Activated naive CD8-positive, alpha-beta T cell treated with anti-CD3 and anti-CD28 coated beads, Interleukin-2, amount 10 ng/mL, durations not matched to agents 7 days and 5 days (primary cell): ENCODE measurements at regions not wholly inside any gene's neighbourhood (a gene's known extent, or its start where the extent isn't known, plus 50 kb on each side); places are given as distances from the start of the nearest gene placed in this dataset.

ENCODE experiments used
- ATAC-seq: fragments of 150-1000 bp; cut with Tn5 transposase; one replicate; pipeline ENCODE4 v1.10.0; 2021; ENCODE audit warnings: low read depth, moderate library complexity
- POLR2A ChIA-PET: fragments of 350-600 bp; sonication (Branson Sonifier 250); formaldehyde crosslinking; loops from one replicate; lab custom pipeline; 2021; ENCODE audit warnings: antibody characterized with exemption; lab: Charles Lee
- DNase-seq: peaks from one replicate; pipeline ENCODE4 v3.0.0; 2021
- H3K27ac Mint-ChIP-seq: one replicate; pipeline ENCODE4 v1.8.0; 2022; ENCODE audit warnings: mild to moderate bottlenecking, mixed read lengths
- H3K27me3 Mint-ChIP-seq: one replicate; pipeline ENCODE4 v1.8.0; 2022; ENCODE audit warnings: mild to moderate bottlenecking, moderate library complexity, mixed read lengths
- H3K36me3 Mint-ChIP-seq: one replicate; pipeline ENCODE4 v1.8.0; 2021; ENCODE audit warnings: mild to moderate bottlenecking, mixed read lengths
- H3K4me1 Mint-ChIP-seq: one replicate; pipeline ENCODE4 v1.8.0; 2021; ENCODE audit warnings: mixed read lengths
- H3K4me3 Mint-ChIP-seq: one replicate; pipeline ENCODE4 v1.8.0; 2022; ENCODE audit warnings: mild to moderate bottlenecking, moderate library complexity, mixed read lengths
- H3K9me3 Mint-ChIP-seq: one replicate; pipeline ENCODE4 v1.8.0; 2021; ENCODE audit warnings: mixed read lengths

- no peaks in the 10 kb centered on the region for H3K27me3 Mint-ChIP-seq
- H3K9me3 Mint-ChIP-seq: no peaks in the 10 kb centered on the region
- H3K4me1 Mint-ChIP-seq: no peaks in the 10 kb centered on the region
- no peak overlapping the region for H3K4me3 Mint-ChIP-seq
- no peaks in the 10 kb centered on the region for H3K36me3 Mint-ChIP-seq
- no peak overlapping the region for H3K27ac Mint-ChIP-seq
- ATAC-seq (no peak), DNase-seq (no peak)
- POLR2A ChIA-PET: no interaction called here
Measured at GRCh38 chr11:69377953-69378302, 84.0 kb downstream of the MYEOV start.

GRCh38 chr11:69378303-69379141, 84.6 kb downstream of the MYEOV start:
- no peak for ATAC-seq
- POLR2A ChIA-PET: no interaction called here
- no peak for DNase-seq
- Mint-ChIP-seq H3K27me3 (no peaks in the 10 kb centered on the region), H3K27ac (no peak overlapping the region), H3K9me3 (no peaks in the 10 kb centered on the region), H3K4me3 (no peak overlapping the region), H3K36me3 (no peaks in the 10 kb centered on the region), H3K4me1 (no peaks in the 10 kb centered on the region)

DNA sequence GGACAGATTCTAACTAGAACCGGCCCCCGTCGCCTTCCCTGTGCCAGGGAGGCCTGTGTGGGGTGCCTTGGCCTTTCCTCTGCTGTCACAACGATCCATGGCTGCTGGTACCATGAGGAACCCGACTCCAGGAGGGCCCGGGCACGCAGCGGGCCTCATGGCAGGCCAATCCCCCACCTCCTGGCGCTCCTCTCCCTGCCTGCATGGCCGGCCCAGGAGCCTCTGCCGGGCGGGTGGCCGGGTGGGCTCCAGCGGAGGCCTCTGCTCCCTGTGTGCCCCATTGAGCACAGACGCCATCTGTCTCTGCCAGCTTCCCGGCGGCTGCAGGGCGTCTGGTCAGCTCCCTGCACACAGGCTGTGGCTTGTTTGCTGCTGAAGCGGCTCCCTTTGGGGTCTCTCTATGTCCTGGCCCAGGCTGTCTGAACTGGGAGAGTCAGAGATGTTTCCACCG, 86.5 kb downstream of the MYEOV start:
- Mint-ChIP-seq H3K27ac (no peak overlapping the region), H3K27me3 (no peaks in the 10 kb centered on the region), H3K9me3 (no peaks in the 10 kb centered on the region), H3K4me1 (no peaks in the 10 kb centered on the region), H3K36me3 (no peaks in the 10 kb centered on the region), H3K4me3 (no peak overlapping the region)
- ATAC-seq (no peak), DNase-seq (peak; percentile 25)
- POLR2A ChIA-PET: no interaction called here

- ATAC-seq (no peak), DNase-seq (peak; percentile 14)
- POLR2A ChIA-PET: no interaction called here
Measured at GRCh38 chr11:69380921-69381581, 87.1 kb downstream of the MYEOV start.

GRCh38 chr11:69381681-69382130, 87.8 kb downstream of the MYEOV start:
- Mint-ChIP-seq H3K4me1 (no peaks in the 10 kb centered on the region), H3K36me3 (no peaks in the 10 kb centered on the region), H3K27ac (no peak overlapping the region), H3K27me3 (no peaks in the 10 kb centered on the region), H3K9me3 (no peaks in the 10 kb centered on the region), H3K4me3 (no peak overlapping the region)
- peak; percentile 21 for DNase-seq
- POLR2A ChIA-PET: no interaction called here
- ATAC-seq: no peak

More at GRCh38 chr11:69380921-69381581, 87.1 kb downstream of the MYEOV start:
- no peaks in the 10 kb centered on the region for H3K27me3 Mint-ChIP-seq
- no peaks in the 10 kb centered on the region for H3K9me3 Mint-ChIP-seq
- H3K27ac Mint-ChIP-seq: no peak overlapping the region
- no peaks in the 10 kb centered on the region for H3K4me1 Mint-ChIP-seq
- no peak overlapping the region for H3K4me3 Mint-ChIP-seq
- H3K36me3 Mint-ChIP-seq: no peaks in the 10 kb centered on the region

GRCh38 chr11:69382131-69383128, 88.5 kb downstream of the MYEOV start:
- H3K36me3 Mint-ChIP-seq: no peaks in the 10 kb centered on the region
- H3K27me3 Mint-ChIP-seq: no peaks in the 10 kb centered on the region
- DNase-seq: peak; percentile 16
- H3K27ac Mint-ChIP-seq: no peak overlapping the region
- no peaks in the 10 kb centered on the region for H3K4me1 Mint-ChIP-seq
- no peak overlapping the region for H3K4me3 Mint-ChIP-seq
- peaks cover 6% of the 10 kb centered on the region for H3K9me3 Mint-ChIP-seq
- ATAC-seq: no peak
- POLR2A ChIA-PET: no interaction called here

- POLR2A ChIA-PET: no interaction called here
- DNase-seq: peak; percentile 15
- Mint-ChIP-seq H3K4me1 (peaks cover 2% of the 10 kb centered on the region), H3K9me3 (peaks cover 15% of the 10 kb centered on the region), H3K27ac (no peak overlapping the region), H3K36me3 (no peaks in the 10 kb centered on the region), H3K27me3 (peaks cover 2% of the 10 kb centered on the region), H3K4me3 (no peak overlapping the region)
- ATAC-seq: no peak
Measured at GRCh38 chr11:69383372-69384250, 89.7 kb downstream of the MYEOV start.

DNA sequence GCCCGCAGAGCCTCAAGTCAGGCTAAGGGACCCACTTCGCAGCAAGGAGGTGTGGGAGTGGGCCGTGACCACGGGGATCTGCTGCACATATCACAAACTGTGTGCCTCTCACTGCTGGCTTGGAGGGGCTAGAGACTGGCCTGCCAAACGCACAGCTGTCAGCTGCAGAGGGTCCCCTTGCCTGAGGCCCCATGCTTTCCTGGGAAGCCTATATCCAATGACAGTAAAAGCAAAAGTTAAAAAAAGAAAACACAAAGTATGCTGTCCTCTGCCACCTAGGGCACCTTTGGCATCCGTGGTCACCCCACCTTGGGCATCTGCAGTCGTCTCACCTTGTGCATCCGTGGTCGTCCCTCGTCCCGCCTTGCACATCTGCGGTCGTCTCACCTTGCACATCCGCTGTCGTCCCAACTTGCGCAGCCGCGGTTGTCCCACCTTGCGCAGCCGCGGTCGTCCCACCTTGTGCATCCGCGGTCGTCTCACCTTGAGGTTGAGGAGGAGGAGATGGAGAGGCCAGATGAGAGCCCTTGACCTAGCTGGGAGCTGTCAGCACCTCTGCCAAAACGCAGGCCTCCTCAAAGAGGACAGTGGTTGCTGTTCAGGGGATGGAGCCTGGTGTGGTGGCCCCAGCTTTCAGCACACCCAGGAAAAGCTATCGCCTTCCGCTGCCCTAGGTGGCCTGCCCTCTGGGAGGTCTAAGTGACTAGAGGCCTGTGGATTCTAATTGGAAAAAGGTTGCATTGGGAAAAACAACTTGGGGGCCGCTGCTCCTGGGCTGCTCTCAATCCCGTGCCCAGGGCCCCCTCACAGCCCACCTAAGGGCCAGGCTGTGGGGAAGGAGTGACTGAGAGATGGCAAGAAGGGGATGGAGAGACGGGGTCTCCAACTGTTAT, 90.5 kb downstream of the MYEOV start:
- H3K4me1 Mint-ChIP-seq: peaks cover 2% of the 10 kb centered on the region
- ATAC-seq (no peak), DNase-seq (peak; percentile 15)
- H3K27me3 Mint-ChIP-seq: peaks cover 2% of the 10 kb centered on the region
- POLR2A ChIA-PET: no interaction called here
- no peak overlapping the region for H3K4me3 Mint-ChIP-seq
- H3K36me3 Mint-ChIP-seq: no peaks in the 10 kb centered on the region
- peaks cover 19% of the 10 kb centered on the region for H3K9me3 Mint-ChIP-seq
- no peak overlapping the region for H3K27ac Mint-ChIP-seq

DNA sequence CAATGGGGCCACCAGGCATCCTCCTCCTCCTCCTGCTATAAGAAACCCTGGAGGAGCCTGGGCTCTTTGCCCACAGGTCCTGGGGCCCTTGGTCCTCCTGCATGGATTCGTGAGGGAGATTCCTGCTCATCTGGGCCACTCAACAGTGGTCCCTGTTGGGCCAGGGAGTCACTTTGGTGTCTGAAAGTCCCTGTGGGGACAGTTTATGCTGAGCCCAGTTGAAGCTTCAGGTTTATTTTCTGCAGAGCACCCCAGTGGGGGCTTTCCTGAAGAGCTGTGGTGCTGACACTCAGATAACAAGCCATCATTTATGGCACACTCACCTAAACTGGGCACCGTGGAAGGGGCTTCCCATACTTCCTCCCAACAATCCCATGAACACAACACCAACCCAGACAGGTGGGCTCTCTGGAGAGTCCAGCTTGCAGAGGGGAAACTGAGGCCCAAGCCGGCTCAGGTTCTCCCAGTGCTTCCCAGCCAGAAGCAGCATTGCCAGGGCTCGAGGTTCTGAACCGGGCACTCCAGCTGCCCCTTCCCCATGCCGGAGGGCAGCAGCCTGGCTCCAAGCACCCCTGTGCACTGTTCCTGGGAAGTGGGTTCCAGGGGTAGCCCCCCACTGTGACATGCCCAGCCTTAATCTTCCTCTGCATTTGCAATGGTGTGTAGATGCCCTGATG, 91.3 kb downstream of the MYEOV start:
- Mint-ChIP-seq H3K9me3 (peaks cover 19% of the 10 kb centered on the region), H3K4me3 (no peak overlapping the region), H3K4me1 (peaks cover 2% of the 10 kb centered on the region), H3K36me3 (no peaks in the 10 kb centered on the region), H3K27ac (no peak overlapping the region), H3K27me3 (peaks cover 2% of the 10 kb centered on the region)
- DNase-seq (peak; percentile 13), ATAC-seq (no peak)
- POLR2A ChIA-PET: interaction anchor here (0.6 kb wide), 1 partner anchor 891 kb away, joined by 11 read pairs; no protein-coding TSS in a partner anchor

GRCh38 chr11:69385832-69386427, 92.0 kb downstream of the MYEOV start:
- POLR2A ChIA-PET: interaction anchor here (0.6 kb wide), 1 partner anchor 891 kb away, joined by 11 read pairs; no protein-coding TSS in a partner anchor
- peaks cover 2% of the 10 kb centered on the region for H3K4me1 Mint-ChIP-seq
- ATAC-seq (no peak), DNase-seq (peak; percentile 8)
- H3K4me3 Mint-ChIP-seq: no peak overlapping the region
- H3K27ac Mint-ChIP-seq: no peak overlapping the region
- peaks cover 19% of the 10 kb centered on the region for H3K9me3 Mint-ChIP-seq
- no peaks in the 10 kb centered on the region for H3K36me3 Mint-ChIP-seq
- peaks cover 2% of the 10 kb centered on the region for H3K27me3 Mint-ChIP-seq
